GM12874 (cell line): ENCODE measurements at regions not wholly inside any gene's neighbourhood (a gene's known extent, or its start where the extent isn't known, plus 50 kb on each side); places are given as distances from the start of the nearest gene placed in this dataset.

Experiments
- CTCF ChIP-seq: IDR thresholded peaks from 2 replicates; pipeline ENCODE4 v1.5.1; 2011; ENCODE audit warnings: low read depth, mild to moderate bottlenecking, control low read depth, low read length, moderate library complexity; ENCODE audit not compliant: insufficient read depth

- TF ChIP-seq CTCF, result no peak
Observed at GRCh38 chr13:73310366-73310765, 251.6 kb downstream of the KLF5 start.

GRCh38 chr13:73307481-73307880, 248.7 kb downstream of the KLF5 start:
- TF ChIP-seq CTCF, result no peak

- no peak for TF ChIP-seq CTCF
Observed at GRCh38 chr13:73306688-73307087, 247.9 kb downstream of the KLF5 start.

GRCh38 chr13:73304442-73304841, 245.6 kb downstream of the KLF5 start:
- TF ChIP-seq CTCF, result no peak

- TF ChIP-seq CTCF, result no peak
Observed at GRCh38 chr13:73303851-73304250, 245.0 kb downstream of the KLF5 start.

- no peak for TF ChIP-seq CTCF
Observed at GRCh38 chr13:73300718-73301425, 242.1 kb downstream of the KLF5 start.

GRCh38 chr13:73299787-73300186, 241.0 kb downstream of the KLF5 start:
- TF ChIP-seq CTCF, result no peak
